Head of caudate nucleus (tissue), 42 donors: ENCODE measurements at regions not wholly inside any gene's neighbourhood (a gene's known extent, or its start where the extent isn't known, plus 50 kb on each side); places are given as distances from the start of the nearest gene placed in this dataset.

Experiments used
- DNase-seq, 42 donors: peaks; one replicate each; pipeline versions ENCODE4 v3.0.0 to v3.0.0-alpha.2; 2020 to 2021; ENCODE audit warnings: mixed read lengths in 7 of 42
- intact Hi-C: fragments of 100-400 bp; cut with DNase I; formaldehyde crosslinking; loops from one replicate; pipeline ENCODE4 v1.15.0; 2022

GRCh38 chr13:73440296-73440895 lies 381.6 kb downstream of the KLF5 start:
- intact Hi-C loops, result no loop called here

GRCh38 chr13:73433890-73434289 lies 375.1 kb downstream of the KLF5 start:
- no peak for DNase-seq
- intact Hi-C loops, result no loop called here

More at GRCh38 chr13:73440296-73440895, 381.6 kb downstream of the KLF5 start:
- DNase-seq, result no peak

GRCh38 chr13:73433458-73433857 lies 374.7 kb downstream of the KLF5 start:
- no peak for DNase-seq
- intact Hi-C loops, result no loop called here

GRCh38 chr13:73429701-73430100 lies 370.9 kb downstream of the KLF5 start:
- intact Hi-C loops, result no loop called here
- DNase-seq, result no peak

- DNase-seq, result no peak
- intact Hi-C loops, result no loop called here
Observed at GRCh38 chr13:73428706-73429105, 369.9 kb downstream of the KLF5 start.

- intact Hi-C loops, result no loop called here
- DNase-seq, result peak in 16 of 42 donors; percentile 7 to 62 (median 26)
Observed at GRCh38 chr13:73428137-73428536, 369.3 kb downstream of the KLF5 start.

GRCh38 chr13:73422973-73423372 lies 364.2 kb downstream of the KLF5 start:
- intact Hi-C loops, result no loop called here
- DNase-seq, result peak in 1 of 42 donors; percentile 11

GRCh38 chr13:73421310-73421912 lies 362.6 kb downstream of the KLF5 start:
- DNase-seq, result no peak
- intact Hi-C loops, result no loop called here

- intact Hi-C loops, result no loop called here
- DNase-seq, result no peak
Observed at GRCh38 chr13:73419186-73419585, 360.4 kb downstream of the KLF5 start.

- intact Hi-C loops, result no loop called here
- no peak for DNase-seq
Observed at GRCh38 chr13:73417012-73417615, 358.3 kb downstream of the KLF5 start.

- intact Hi-C loops, result no loop called here
- no peak for DNase-seq
Observed at GRCh38 chr13:73416093-73416492, 357.3 kb downstream of the KLF5 start.

- intact Hi-C loops, result no loop called here
- DNase-seq, result no peak
Observed at GRCh38 chr13:73413656-73414055, 354.9 kb downstream of the KLF5 start.

GRCh38 chr13:73412933-73413332 lies 354.1 kb downstream of the KLF5 start:
- DNase-seq, result peak in 3 of 42 donors; percentile 13 to 40 (median 13)
- intact Hi-C loops, result no loop called here

GRCh38 chr13:73411067-73411809 lies 352.4 kb downstream of the KLF5 start:
- intact Hi-C loops, result no loop called here
- DNase-seq, result no peak

- intact Hi-C loops, result no loop called here
Observed at GRCh38 chr13:73406454-73406853, 347.6 kb downstream of the KLF5 start.

GRCh38 chr13:73404581-73404980 lies 345.8 kb downstream of the KLF5 start:
- intact Hi-C loops, result no loop called here
- DNase-seq, result no peak

More at GRCh38 chr13:73406454-73406853, 347.6 kb downstream of the KLF5 start:
- DNase-seq, result no peak

- DNase-seq, result no peak
Observed at GRCh38 chr13:73403355-73404120, 344.7 kb downstream of the KLF5 start.

GRCh38 chr13:73401769-73402168 lies 343.0 kb downstream of the KLF5 start:
- intact Hi-C loops, result no loop called here
- DNase-seq, result no peak

More at GRCh38 chr13:73403355-73404120, 344.7 kb downstream of the KLF5 start:
- intact Hi-C loops, result no loop called here
